ENCODE measurements at regions not wholly inside any gene's neighbourhood (a gene's known extent, or its start where the extent isn't known, plus 50 kb on each side); places are given as distances from the start of the nearest gene placed in this dataset.

DNA sequence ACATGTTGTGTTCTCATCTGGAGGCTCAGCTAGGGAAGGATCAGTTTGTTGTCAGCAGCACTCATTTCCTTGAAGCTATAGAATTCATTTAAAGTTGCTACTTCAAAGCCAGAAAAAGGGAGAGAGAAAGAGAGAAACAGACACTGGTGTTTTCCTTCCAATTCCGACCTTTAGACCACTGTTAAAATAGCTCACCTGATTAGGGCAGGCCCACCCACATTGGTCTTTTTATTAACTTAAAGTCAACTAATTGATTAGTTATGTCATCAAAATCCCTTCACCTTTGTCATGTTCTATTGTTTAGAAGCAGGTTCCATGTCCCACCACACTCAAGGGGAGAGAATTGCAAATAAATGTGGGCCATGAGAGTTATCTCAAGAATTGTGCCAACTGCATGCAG is 560.2 kb downstream of the PCDH17 start:
- TF ChIP-seq YY1 (IDR thresholded peaks at IDR 0.05; ENCODE audit: insufficient read depth, insufficient read length) (no peak), ZNF274 (IDR thresholded peaks at IDR 0.05; ENCODE audit: low read depth, low read length) (no peak)

All from NT2/D1 (cell line).